Karpas-422 (cell line): ENCODE measurements at regions not wholly inside any gene's neighbourhood (a gene's known extent, or its start where the extent isn't known, plus 50 kb on each side); places are given as distances from the start of the nearest gene placed in this dataset.

ENCODE experiments used
- DNase-seq: peaks from one replicate; pipeline ENCODE4 v3.0.0-alpha.2; 2015
- H2AFZ ChIP-seq: fragments of 200-600 bp; sonication (generic); 2 replicates; pipeline ENCODE4 v1.6.1; 2014; ENCODE audit warnings: antibody characterized with exemption, low read length, mixed read lengths
- H3K27ac ChIP-seq: fragments of 200-600 bp; sonication (generic); 2 replicates; pipeline ENCODE4 v1.5.1; 2014; ENCODE audit warnings: mild to moderate bottlenecking, low read length, moderate library complexity
- H3K27me3 ChIP-seq: fragments of 200-600 bp; sonication (generic); 2 replicates; pipeline ENCODE4 v1.6.1; 2014; ENCODE audit warnings: low read length, mixed read lengths
- H3K36me3 ChIP-seq: fragments of 200-600 bp; sonication (generic); 2 replicates; pipeline ENCODE4 v1.6.1; 2014; ENCODE audit warnings: low read length, mixed read lengths; ENCODE audit not compliant: insufficient read depth
- H3K4me1 ChIP-seq: fragments of 200-600 bp; sonication (generic); 2 replicates; pipeline ENCODE4 v1.6.1; 2014; ENCODE audit warnings: mild to moderate bottlenecking, low read length, mixed read lengths
- H3K4me2 ChIP-seq: fragments of 200-600 bp; sonication (generic); 2 replicates; pipeline ENCODE4 v1.6.1; 2014; ENCODE audit warnings: low read length, low read depth, mild to moderate bottlenecking; ENCODE audit not compliant: poor library complexity, severe bottlenecking
- H3K4me3 ChIP-seq: fragments of 200-600 bp; sonication (generic); 2 replicates; pipeline ENCODE4 v1.5.1; 2014; ENCODE audit warnings: mild to moderate bottlenecking, antibody characterized with exemption, low read length, mixed read lengths
- H3K79me2 ChIP-seq: fragments of 200-600 bp; sonication (generic); 2 replicates; pipeline ENCODE4 v1.6.1; 2014; ENCODE audit warnings: mild to moderate bottlenecking, low read length, mixed read lengths
- H3K9ac ChIP-seq: fragments of 200-600 bp; sonication (generic); 2 replicates; pipeline ENCODE4 v1.6.0; 2014; ENCODE audit warnings: low read length
- H3K9me2 ChIP-seq: fragments of 200-600 bp; sonication (generic), shearing (Covaris generic); replicated peaks from 2 replicates; pipeline ENCODE4 v1.6.0; 2014; ENCODE audit warnings: mild to moderate bottlenecking, low read length, moderate library complexity; ENCODE audit not compliant: insufficient read depth
- H3K9me3 ChIP-seq: fragments of 300-700, 200-600 bp; sonication (generic); 2 replicates; pipeline ENCODE4 v1.6.1; 2014; ENCODE audit warnings: low read length, mixed read lengths
- H4K20me1 ChIP-seq: fragments of 200-600 bp; sonication (generic); 2 replicates; pipeline ENCODE4 v1.6.1; 2014; ENCODE audit warnings: mild to moderate bottlenecking, antibody characterized with exemption, low read length, low read depth; ENCODE audit not compliant: insufficient read depth

- no peaks in the 10 kb centered on the region for H3K36me3 ChIP-seq
- H3K27ac ChIP-seq = no peak overlapping the region
- no peak overlapping the region for H2AFZ ChIP-seq
- H3K27me3 ChIP-seq = no peaks in the 10 kb centered on the region
- no peak overlapping the region for H3K4me3 ChIP-seq
- no peak overlapping the region for H3K9ac ChIP-seq
- H4K20me1 ChIP-seq = no peaks in the 10 kb centered on the region
- H3K9me3 ChIP-seq = no peaks in the 10 kb centered on the region
- DNase-seq = no peak
- H3K79me2 ChIP-seq = no peaks in the 10 kb centered on the region
- H3K4me2 ChIP-seq = no peak overlapping the region
- no peaks in the 10 kb centered on the region for H3K4me1 ChIP-seq
- no peaks in the 10 kb centered on the region for H3K9me2 ChIP-seq
Measured at GRCh38 chr11:120054016-120054752, 83.7 kb downstream of the TRIM29 start.

GRCh38 chr11:120052196-120052775 lies 85.6 kb downstream of the TRIM29 start:
- Histone ChIP-seq H3K9me2 (no peaks in the 10 kb centered on the region), H3K9ac (no peak overlapping the region), H3K79me2 (no peaks in the 10 kb centered on the region), H3K9me3 (no peaks in the 10 kb centered on the region), H3K4me3 (no peak overlapping the region), H3K4me2 (no peak overlapping the region), H3K36me3 (no peaks in the 10 kb centered on the region), H3K27ac (no peak overlapping the region), H4K20me1 (no peaks in the 10 kb centered on the region), H3K4me1 (no peaks in the 10 kb centered on the region), H2AFZ (no peak overlapping the region), H3K27me3 (no peaks in the 10 kb centered on the region)
- no peak for DNase-seq

GRCh38 chr11:120044011-120044675 lies 93.8 kb downstream of the TRIM29 start:
- Histone ChIP-seq H3K9me3 (no peaks in the 10 kb centered on the region), H3K36me3 (no peaks in the 10 kb centered on the region), H3K79me2 (no peaks in the 10 kb centered on the region), H2AFZ (no peak overlapping the region), H3K27me3 (no peaks in the 10 kb centered on the region), H3K4me1 (no peaks in the 10 kb centered on the region), H3K4me2 (no peak overlapping the region), H3K4me3 (no peak overlapping the region), H3K9ac (no peak overlapping the region), H4K20me1 (no peaks in the 10 kb centered on the region), H3K9me2 (no peaks in the 10 kb centered on the region), H3K27ac (no peak overlapping the region)
- no peak for DNase-seq

- no peak overlapping the region for H3K4me2 ChIP-seq
- no peak overlapping the region for H2AFZ ChIP-seq
- no peak overlapping the region for H3K9ac ChIP-seq
- H3K36me3 ChIP-seq = no peaks in the 10 kb centered on the region
- no peaks in the 10 kb centered on the region for H3K9me2 ChIP-seq
- no peak overlapping the region for H3K4me3 ChIP-seq
- H3K9me3 ChIP-seq = no peaks in the 10 kb centered on the region
- no peaks in the 10 kb centered on the region for H3K79me2 ChIP-seq
- DNase-seq = no peak
- H3K27me3 ChIP-seq = no peaks in the 10 kb centered on the region
- H3K4me1 ChIP-seq = no peaks in the 10 kb centered on the region
- H3K27ac ChIP-seq = no peak overlapping the region
- H4K20me1 ChIP-seq = no peaks in the 10 kb centered on the region
Measured at GRCh38 chr11:120043328-120043945, 94.5 kb downstream of the TRIM29 start.

GRCh38 chr11:120041625-120042024 lies 96.3 kb downstream of the TRIM29 start:
- Histone ChIP-seq H4K20me1 (no peaks in the 10 kb centered on the region), H3K9ac (no peak overlapping the region), H3K4me3 (no peak overlapping the region), H3K4me1 (no peaks in the 10 kb centered on the region), H3K9me3 (no peaks in the 10 kb centered on the region), H3K79me2 (no peaks in the 10 kb centered on the region), H3K27ac (no peak overlapping the region), H3K4me2 (no peak overlapping the region), H2AFZ (no peak overlapping the region), H3K9me2 (no peaks in the 10 kb centered on the region), H3K27me3 (no peaks in the 10 kb centered on the region), H3K36me3 (no peaks in the 10 kb centered on the region)
- no peak for DNase-seq

GRCh38 chr11:120040151-120040840 lies 97.6 kb downstream of the TRIM29 start:
- DNase-seq = no peak
- Histone ChIP-seq H3K36me3 (no peaks in the 10 kb centered on the region), H3K27me3 (no peaks in the 10 kb centered on the region), H3K4me1 (no peaks in the 10 kb centered on the region), H3K4me2 (no peak overlapping the region), H3K9ac (no peak overlapping the region), H3K27ac (no peak overlapping the region), H3K79me2 (no peaks in the 10 kb centered on the region), H2AFZ (no peak overlapping the region), H4K20me1 (no peaks in the 10 kb centered on the region), H3K9me2 (no peaks in the 10 kb centered on the region), H3K4me3 (no peak overlapping the region), H3K9me3 (no peaks in the 10 kb centered on the region)

GRCh38 chr11:120039039-120039438 lies 98.9 kb downstream of the TRIM29 start:
- Histone ChIP-seq H4K20me1 (no peaks in the 10 kb centered on the region), H3K4me1 (no peaks in the 10 kb centered on the region), H3K9me2 (no peaks in the 10 kb centered on the region), H3K4me2 (no peak overlapping the region), H3K27me3 (no peaks in the 10 kb centered on the region), H3K79me2 (no peaks in the 10 kb centered on the region), H3K36me3 (no peaks in the 10 kb centered on the region), H3K9me3 (no peaks in the 10 kb centered on the region), H3K27ac (no peak overlapping the region), H3K4me3 (no peak overlapping the region), H3K9ac (no peak overlapping the region), H2AFZ (no peak overlapping the region)
- no peak for DNase-seq

- Histone ChIP-seq H3K4me1 (no peaks in the 10 kb centered on the region), H3K4me2 (no peak overlapping the region), H2AFZ (no peak overlapping the region), H3K9me3 (no peaks in the 10 kb centered on the region), H3K27ac (no peak overlapping the region), H3K79me2 (no peaks in the 10 kb centered on the region), H3K27me3 (no peaks in the 10 kb centered on the region), H3K9ac (no peak overlapping the region), H4K20me1 (no peaks in the 10 kb centered on the region), H3K36me3 (no peaks in the 10 kb centered on the region), H3K4me3 (no peak overlapping the region), H3K9me2 (no peaks in the 10 kb centered on the region)
- DNase-seq = no peak
Measured at GRCh38 chr11:120037111-120037510, 100.8 kb downstream of the TRIM29 start.
